Hematopoietic multipotent progenitor cell treated with erythropoietin and hydrocortisone succinate and interleukin-3 and kit ligand, for 6 days (in vitro differentiated cells): ENCODE measurements at regions not wholly inside any gene's neighbourhood (a gene's known extent, or its start where the extent isn't known, plus 50 kb on each side); places are given as distances from the start of the nearest gene placed in this dataset.
A peak's percentile ranks its signal among the peaks of the same experiment; 100 is the strongest.
"Not testable (repeated sequence)": the region's sequence is repeated elsewhere in the genome, so short reads cannot be mapped to it uniquely, and the experiment has no call there.

Experiments used
- DNase-seq: peaks from one replicate; pipeline ENCODE4 v3.0.0-alpha.2; 2015

GRCh38 chrX:138921031-138921430 lies 209.5 kb upstream of the FGF13 start:
- DNase-seq: no peak

- no peak for DNase-seq
These were observed 206.3 kb upstream of the FGF13 start for GRCh38 chrX:138917781-138918180.

- DNase-seq: no peak
These were observed 203.2 kb upstream of the FGF13 start for GRCh38 chrX:138914767-138915166.

DNA sequence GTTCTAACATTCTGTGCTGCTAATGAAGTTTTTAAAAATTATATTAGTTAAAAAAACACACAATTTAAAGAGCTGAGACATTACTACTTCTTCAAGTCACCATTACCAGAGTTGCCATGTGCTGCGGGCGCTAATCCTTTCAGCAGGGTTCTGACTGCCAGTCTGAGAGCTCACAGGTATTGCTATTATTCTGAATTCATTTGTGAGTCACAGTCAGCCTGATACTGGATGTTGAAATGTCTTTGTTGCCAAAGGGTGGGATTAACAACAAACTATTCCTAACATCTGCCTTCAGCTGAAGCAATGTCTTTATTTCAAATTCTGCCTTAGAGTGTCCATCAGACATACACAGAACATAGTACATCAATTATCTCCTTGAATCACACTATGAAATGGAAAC lies 197.1 kb upstream of the FGF13 start:
- no peak for DNase-seq

- no peak for DNase-seq
These were observed 186.3 kb upstream of the FGF13 start for GRCh38 chrX:138897621-138898492.

- DNase-seq: no peak
These were observed 179.0 kb upstream of the FGF13 start for GRCh38 chrX:138890491-138890890.

DNA sequence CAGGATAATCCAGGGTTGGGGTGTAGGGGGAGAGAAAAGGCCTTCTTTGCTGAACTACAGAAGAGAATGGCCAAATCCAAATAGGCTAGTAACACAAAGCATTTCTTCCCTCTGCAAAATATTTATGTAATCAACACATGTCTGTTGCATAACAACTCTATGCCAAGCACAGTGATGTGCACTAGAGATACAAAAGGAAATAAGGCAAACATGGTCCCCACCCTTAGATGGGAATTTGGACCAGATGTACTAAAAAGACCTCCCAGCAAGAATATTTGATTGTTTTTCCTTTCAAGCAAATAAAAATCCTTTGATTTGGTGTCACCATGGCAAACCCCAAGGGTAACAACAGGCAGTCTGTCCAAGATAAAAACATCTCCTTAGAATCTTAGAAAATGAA lies 177.6 kb upstream of the FGF13 start:
- DNase-seq: no peak

DNA sequence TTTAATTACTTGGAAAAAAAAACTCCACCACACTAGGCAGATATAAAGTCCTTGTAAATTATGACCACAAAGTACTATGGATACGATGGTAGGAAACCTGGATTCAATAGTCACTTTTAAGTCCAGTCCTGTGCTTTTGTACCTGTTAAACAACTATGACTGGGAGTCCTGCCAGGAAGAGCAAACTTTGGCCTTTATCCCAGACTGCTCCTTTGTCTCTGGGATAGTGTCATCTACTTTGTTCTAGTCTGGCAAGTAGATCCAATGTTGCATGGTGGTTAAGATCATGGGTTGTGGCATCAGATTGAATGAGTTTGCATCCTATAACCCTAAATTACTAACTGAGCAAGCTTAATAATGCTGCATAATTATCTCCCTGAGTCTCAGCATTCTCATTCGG lies 175.3 kb upstream of the FGF13 start:
- no peak for DNase-seq

- no peak for DNase-seq
These were observed 174.4 kb upstream of the FGF13 start for GRCh38 chrX:138885886-138886285.

GRCh38 chrX:138880293-138880692 lies 168.8 kb upstream of the FGF13 start:
- not testable (repeated sequence) for DNase-seq

DNA sequence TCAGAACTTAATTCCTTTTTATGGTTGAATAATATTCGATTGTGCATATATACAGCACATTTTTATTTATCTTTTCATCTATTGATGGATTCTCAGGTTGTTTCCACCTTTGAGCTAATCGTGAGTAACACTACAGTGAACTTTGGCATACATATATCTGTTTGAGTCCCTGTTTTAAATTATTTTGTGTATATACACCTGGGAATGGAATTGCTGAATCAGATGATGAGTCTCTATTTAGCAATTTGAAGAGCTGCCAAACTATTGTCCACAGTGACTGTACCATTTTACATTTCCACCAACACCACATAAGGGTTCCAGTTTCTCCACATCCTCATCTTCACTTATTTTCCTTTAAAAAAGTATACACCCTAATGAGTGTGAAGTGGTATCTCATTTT lies 166.2 kb upstream of the FGF13 start:
- no peak for DNase-seq

DNA sequence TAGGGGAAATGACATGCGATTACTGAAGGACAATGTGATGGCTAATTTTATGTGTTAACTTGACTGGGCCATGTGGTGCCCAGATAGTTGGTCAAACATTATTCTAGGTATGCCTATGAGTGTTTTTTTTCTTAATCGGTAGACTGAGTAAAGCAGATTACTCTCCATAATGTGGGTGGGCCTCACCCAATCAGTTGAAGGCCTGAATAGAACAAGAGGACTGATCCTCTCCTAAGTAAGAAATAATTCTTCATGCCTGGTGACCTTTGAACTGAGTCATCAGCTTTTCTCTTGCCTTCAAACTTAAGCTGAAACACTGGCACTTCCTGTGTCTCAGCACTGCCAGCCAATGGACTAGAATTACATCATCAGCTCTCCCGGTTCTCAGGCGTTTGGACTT lies 164.0 kb upstream of the FGF13 start:
- DNase-seq: no peak

GRCh38 chrX:138874271-138874935 lies 162.9 kb upstream of the FGF13 start:
- no peak for DNase-seq

DNA sequence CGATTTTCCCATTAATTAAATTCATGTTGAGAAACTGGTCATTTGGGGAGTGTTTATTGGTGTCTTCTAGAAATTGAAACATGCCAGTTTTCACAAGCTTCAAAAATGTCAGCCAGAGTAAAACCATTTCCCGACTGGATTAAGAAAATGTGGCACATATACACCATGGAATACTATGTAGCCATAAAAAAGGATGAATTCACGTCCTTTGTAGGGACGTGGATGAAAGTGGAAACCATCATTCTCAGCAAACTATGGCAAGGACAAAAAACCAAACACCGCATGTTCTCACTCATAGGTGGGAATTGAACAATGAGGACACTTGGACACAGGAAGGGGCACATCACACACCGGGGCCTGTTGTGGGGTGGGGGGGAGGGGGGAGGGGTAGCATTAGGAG lies 162.1 kb upstream of the FGF13 start:
- not testable (repeated sequence) for DNase-seq

GRCh38 chrX:138872537-138872936 lies 161.0 kb upstream of the FGF13 start:
- DNase-seq: no peak

GRCh38 chrX:138871739-138872138 lies 160.2 kb upstream of the FGF13 start:
- DNase-seq: no peak

GRCh38 chrX:138866643-138867042 lies 155.1 kb upstream of the FGF13 start:
- no peak for DNase-seq

DNA sequence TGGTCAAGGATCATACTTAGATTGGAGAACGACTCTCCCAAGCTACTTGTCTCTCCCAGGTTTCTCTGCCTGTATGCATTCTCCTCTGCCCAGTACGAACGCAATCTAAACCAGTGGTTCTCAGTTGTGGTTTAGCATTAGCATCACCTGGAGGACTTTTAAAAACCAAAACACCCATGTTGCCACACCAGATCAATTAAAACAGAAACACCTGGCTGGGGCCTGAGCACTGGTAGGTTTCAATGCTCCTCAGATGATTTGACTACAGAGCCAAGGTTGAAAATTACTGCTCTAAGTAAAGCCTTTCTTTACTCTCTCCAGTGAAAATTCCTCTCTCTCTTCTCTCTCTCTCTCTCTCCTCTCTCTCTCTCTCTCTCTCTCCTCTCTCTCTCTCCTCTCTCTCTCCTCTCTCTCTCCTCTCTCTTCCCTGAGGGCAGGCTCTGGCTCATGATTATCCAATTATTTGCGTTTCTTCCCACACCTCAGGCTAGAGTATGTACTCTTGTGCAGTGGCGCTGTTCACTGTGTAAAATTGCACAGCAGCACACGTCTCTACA lies 153.7 kb upstream of the FGF13 start:
- no peak for DNase-seq

- no peak for DNase-seq
These were observed 147.9 kb upstream of the FGF13 start for GRCh38 chrX:138859421-138859820.

DNA sequence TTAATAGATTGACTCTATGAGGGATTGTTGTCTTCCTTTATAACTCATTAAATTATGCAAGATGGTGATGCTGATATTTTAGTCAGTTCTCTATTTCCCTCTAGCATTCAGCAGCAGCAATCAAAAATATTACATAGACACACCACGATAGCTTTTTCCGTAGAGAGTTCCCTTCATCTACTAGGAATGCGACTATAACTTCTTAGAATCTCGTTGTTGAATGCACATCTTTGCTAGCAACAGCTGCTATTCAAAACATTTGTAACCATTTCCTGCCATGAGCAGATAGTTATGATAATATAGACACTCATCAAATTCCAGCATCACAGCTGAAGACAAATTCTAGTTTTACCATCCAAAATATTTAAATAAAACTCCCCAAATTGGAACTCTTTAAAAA lies 147.4 kb upstream of the FGF13 start:
- peak; percentile 1 for DNase-seq

GRCh38 chrX:138858438-138858837 lies 146.9 kb upstream of the FGF13 start:
- no peak for DNase-seq

DNA sequence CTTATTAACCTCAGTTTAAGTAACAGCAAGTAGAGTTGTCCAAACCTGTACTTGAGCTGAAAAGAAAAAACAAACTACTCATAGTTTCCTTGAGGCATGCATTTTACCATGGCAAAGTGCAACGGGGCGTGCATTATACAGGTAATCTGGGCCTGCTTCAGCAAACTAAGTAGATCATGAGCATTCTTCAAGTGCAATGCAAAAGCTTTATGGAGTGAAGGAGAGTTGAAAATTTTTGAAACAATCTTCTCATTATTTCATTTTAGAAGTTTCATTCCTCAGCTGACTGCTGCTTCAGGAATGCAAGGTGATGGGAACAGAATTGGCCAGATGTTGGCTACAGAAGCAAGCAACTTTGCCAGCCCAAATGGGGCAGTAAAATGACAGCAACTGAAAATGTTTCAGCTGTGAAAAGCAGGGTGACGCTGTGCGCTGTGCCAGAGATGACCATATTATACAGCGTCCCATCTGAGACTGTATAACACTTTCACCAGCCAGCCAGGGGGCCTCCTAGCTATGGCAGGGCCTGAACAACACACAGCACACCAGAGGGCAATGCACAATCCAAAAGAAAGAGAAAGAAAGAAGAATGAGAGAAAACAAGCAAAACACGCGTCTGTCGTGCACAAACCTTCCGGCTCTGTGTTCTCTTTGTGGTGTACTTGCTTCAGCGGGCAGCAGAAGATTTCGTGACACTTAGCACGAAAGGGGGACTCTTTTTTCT lies 145.5 kb upstream of the FGF13 start:
- DNase-seq: no peak

GRCh38 chrX:138853936-138854335 lies 142.4 kb upstream of the FGF13 start:
- DNase-seq: no peak

DNA sequence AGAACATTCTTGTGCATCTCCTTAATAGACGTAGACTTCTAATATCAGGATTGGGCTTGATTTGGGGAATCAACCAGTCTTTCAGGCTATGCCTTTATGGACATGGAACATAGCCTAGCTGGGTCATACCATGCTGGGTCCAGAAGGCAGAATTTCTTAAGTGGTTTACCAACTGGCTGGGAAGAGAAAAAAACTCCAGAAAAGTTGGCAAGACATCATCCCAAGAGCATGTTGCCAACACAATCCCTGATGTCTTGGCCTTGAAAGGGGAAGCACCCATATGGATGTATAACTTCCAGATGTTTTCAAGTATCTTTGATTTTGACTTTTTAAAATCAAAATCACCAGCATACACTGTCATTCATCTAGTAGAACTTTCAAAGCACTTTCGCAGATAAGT lies 138.0 kb upstream of the FGF13 start:
- no peak for DNase-seq
